ENCODE measurements at regions not wholly inside any gene's neighbourhood (a gene's known extent, or its start where the extent isn't known, plus 50 kb on each side); places are given as distances from the start of the nearest gene placed in this dataset.

- no peak for TF ChIP-seq CTCF (IDR thresholded peaks at IDR 0.05; ENCODE audit: low read depth, low read length, missing input control)
- no peak for TF ChIP-seq JUND (IDR thresholded peaks at IDR 0.05)
- no peak for TF ChIP-seq YY1 (IDR thresholded peaks at IDR 0.05)
- no peak for TF ChIP-seq EGR1 (IDR thresholded peaks at IDR 0.05; ENCODE audit: low read depth in 2 of 2)
- no peak for TF ChIP-seq TAF1 (conservative IDR thresholded peaks at IDR 0.05)
- TF ChIP-seq RXRA (IDR thresholded peaks at IDR 0.05) = no peak
- no peak for TF ChIP-seq SP1 (IDR thresholded peaks at IDR 0.05)
- TF ChIP-seq RAD21 (IDR thresholded peaks at IDR 0.05) = no peak
Measured at GRCh38 chr4:130859991-130860390, 1764.0 kb downstream of the C4orf33 start.
